Chondrocyte (in vitro differentiated cells): ENCODE measurements at regions not wholly inside any gene's neighbourhood (a gene's known extent, or its start where the extent isn't known, plus 50 kb on each side); places are given as distances from the start of the nearest gene placed in this dataset.

Experiments used
- DNase-seq: peaks from one replicate; pipeline ENCODE4 v3.0.0; 2021; ENCODE audit warnings: mixed read lengths, low spot score
- H3K27ac Mint-ChIP-seq: one replicate; pipeline ENCODE4 v1.8.0; 2021; ENCODE audit warnings: mild to moderate bottlenecking, moderate library complexity, mixed read lengths; ENCODE audit not compliant: unreplicated experiment
- H3K27me3 Mint-ChIP-seq: 2 replicates; pipeline ENCODE4 v1.8.0; 2021; ENCODE audit warnings: low read depth, mixed read lengths
- H3K36me3 Mint-ChIP-seq: 2 replicates; pipeline ENCODE4 v1.8.0; 2021; ENCODE audit warnings: low read depth, mixed read lengths
- H3K4me1 Mint-ChIP-seq: 2 replicates; pipeline ENCODE4 v1.8.0; 2021; ENCODE audit warnings: low read depth, mild to moderate bottlenecking, mixed read lengths
- H3K4me3 Mint-ChIP-seq: one replicate; pipeline ENCODE4 v1.8.0; 2021; ENCODE audit warnings: mild to moderate bottlenecking, moderate library complexity, mixed read lengths; ENCODE audit not compliant: unreplicated experiment
- H3K9me3 Mint-ChIP-seq: 2 replicates; pipeline ENCODE4 v1.8.0; 2021; ENCODE audit warnings: low read depth, mixed read lengths
- TF ChIP-seq, protein P1 (sequence below): fragments of 200-600 bp; sonication (generic); IDR thresholded peaks from 2 replicates; pipeline ENCODE4 v1.5.0; 2021; ENCODE audit warnings: antibody characterized with exemption, mild to moderate bottlenecking, moderate library complexity

DNA sequence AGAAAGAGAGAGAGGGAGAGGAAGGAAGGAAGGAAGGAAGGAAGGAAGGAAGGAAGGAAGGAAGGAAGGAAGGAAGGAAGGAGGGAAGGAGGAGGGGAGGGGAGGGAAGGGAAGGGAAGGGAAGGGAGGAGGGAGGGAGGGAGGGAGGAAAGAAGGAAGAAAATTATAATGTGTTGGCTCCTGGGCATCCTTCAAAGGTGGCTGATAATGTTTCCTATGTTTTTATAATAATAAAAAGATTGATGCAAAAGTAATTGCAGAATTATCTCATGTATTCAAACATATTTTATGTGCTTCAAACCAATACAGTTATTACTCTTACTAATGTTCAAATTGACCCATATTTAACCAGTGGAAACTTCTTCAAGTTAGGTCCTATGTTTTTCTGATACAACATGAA is 260.9 kb downstream of the LNPK start:
- TF ChIP-seq, protein P1, sequence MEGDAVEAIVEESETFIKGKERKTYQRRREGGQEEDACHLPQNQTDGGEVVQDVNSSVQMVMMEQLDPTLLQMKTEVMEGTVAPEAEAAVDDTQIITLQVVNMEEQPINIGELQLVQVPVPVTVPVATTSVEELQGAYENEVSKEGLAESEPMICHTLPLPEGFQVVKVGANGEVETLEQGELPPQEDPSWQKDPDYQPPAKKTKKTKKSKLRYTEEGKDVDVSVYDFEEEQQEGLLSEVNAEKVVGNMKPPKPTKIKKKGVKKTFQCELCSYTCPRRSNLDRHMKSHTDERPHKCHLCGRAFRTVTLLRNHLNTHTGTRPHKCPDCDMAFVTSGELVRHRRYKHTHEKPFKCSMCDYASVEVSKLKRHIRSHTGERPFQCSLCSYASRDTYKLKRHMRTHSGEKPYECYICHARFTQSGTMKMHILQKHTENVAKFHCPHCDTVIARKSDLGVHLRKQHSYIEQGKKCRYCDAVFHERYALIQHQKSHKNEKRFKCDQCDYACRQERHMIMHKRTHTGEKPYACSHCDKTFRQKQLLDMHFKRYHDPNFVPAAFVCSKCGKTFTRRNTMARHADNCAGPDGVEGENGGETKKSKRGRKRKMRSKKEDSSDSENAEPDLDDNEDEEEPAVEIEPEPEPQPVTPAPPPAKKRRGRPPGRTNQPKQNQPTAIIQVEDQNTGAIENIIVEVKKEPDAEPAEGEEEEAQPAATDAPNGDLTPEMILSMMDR: no peak
- H3K9me3 Mint-ChIP-seq: no peaks in the 10 kb centered on the region
- no peaks in the 10 kb centered on the region for H3K36me3 Mint-ChIP-seq
- peaks cover 5% of the 10 kb centered on the region for H3K4me1 Mint-ChIP-seq
- no peak overlapping the region for H3K4me3 Mint-ChIP-seq
- DNase-seq: no peak
- peaks cover 3% of the 10 kb centered on the region for H3K27me3 Mint-ChIP-seq
- H3K27ac Mint-ChIP-seq: no peak overlapping the region

DNA sequence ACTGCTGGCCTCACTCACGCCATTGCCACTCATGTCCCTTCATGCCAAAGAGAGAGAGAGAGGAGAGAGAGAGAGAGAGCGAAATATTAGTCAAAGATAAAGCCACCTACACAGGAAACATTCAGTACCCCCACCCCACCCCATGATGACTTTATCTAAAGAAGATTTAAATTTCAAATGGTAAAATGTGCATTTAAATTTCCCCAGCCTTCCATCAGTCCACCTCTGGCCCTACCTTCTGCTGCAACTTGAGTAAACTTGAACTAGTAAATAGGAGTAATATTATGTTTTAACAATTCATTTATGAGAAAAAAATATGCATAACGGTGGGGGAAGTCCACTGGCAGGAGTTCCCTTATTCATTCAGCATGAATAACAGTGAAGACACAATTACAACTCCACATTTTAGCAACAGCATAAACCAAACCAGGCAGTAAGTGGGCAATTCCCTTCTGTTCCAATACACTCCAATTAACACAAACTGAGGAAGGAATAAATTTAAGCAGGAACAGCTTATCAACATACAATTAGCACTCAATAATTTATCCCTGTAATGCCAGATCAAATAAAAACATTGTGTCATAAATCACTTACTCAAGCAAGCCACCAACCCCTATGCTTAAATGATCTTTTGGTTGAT is 264.2 kb downstream of the LNPK start:
- H3K27me3 Mint-ChIP-seq: no peaks in the 10 kb centered on the region

DNA sequence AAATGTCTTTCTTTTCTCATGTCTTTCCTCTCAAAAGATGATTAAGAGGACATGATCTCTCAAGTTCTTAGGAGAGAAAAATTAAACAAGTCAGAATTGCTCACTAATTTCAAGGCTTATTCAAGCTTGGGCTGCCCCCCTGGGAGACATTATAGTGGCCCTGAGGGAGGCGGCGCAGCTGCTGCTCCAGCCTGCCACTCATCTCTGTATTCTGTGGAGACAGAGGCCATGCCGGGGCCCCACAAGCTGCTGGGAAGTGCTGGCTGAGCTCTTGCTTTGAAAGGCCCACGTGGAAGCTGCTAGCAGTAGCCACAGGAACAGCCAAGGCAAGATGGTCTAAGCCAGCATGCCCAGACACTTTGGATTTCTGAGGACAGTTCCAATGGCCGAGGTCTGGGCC is 267.4 kb downstream of the LNPK start:
- H3K9me3 Mint-ChIP-seq: peaks cover 8% of the 10 kb centered on the region
- H3K27me3 Mint-ChIP-seq: no peaks in the 10 kb centered on the region
- no peaks in the 10 kb centered on the region for H3K36me3 Mint-ChIP-seq
- no peak overlapping the region for H3K4me3 Mint-ChIP-seq
- H3K27ac Mint-ChIP-seq: no peak overlapping the region
- no peak for DNase-seq
- TF ChIP-seq, protein P1: no peak
- no peaks in the 10 kb centered on the region for H3K4me1 Mint-ChIP-seq

More for the DNA sequence above, 264.2 kb downstream of the LNPK start:
- Mint-ChIP-seq H3K9me3 (no peaks in the 10 kb centered on the region), H3K4me1 (peaks cover under 1% of the 10 kb centered on the region), H3K4me3 (no peak overlapping the region), H3K36me3 (no peaks in the 10 kb centered on the region), H3K27ac (no peak overlapping the region)
- DNase-seq: no peak
- TF ChIP-seq, protein P1: no peak

DNA sequence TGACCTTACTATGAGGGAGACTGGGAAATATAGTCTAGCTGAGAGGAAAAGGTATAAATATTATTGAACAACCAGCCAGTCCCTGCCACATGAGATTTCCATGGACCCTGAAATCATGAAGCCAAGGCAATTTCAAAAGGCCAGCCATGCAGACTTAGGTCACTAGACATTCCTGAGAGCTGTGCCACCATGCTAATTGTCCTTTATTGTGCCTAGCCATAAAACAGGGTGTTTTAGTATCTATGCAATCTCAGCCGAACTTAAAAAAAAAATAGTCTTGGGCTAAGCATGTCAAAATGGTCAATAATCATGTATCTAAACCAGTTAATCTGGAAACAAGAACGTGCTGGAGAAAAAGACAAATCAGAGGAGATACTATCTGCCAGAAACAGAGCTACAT is 269.5 kb downstream of the LNPK start:
- H3K27ac Mint-ChIP-seq: no peak overlapping the region
- no peak overlapping the region for H3K4me3 Mint-ChIP-seq
- TF ChIP-seq, protein P1: no peak
- H3K4me1 Mint-ChIP-seq: no peaks in the 10 kb centered on the region
- no peak for DNase-seq
- no peaks in the 10 kb centered on the region for H3K27me3 Mint-ChIP-seq
- no peaks in the 10 kb centered on the region for H3K36me3 Mint-ChIP-seq
- H3K9me3 Mint-ChIP-seq: peaks cover 8% of the 10 kb centered on the region

DNA sequence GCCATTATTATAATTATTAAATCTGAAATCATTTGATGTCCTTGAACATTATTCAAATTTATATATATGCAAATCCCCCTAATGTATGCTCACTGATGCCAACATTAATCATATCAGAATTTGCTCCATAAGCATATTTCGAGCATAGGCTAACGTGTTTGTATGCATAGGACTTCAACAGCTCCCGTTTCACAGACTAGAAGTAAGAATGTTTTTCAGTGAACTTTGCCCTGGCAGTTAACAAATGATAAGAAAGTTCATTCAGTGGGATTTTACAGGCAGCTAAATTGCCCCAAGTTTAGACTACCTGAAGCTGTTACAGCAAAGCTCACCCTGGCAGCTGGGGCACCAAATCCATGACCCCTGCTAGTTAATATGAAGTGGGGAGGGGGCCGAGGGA is 272.0 kb downstream of the LNPK start:
- H3K4me3 Mint-ChIP-seq: no peak overlapping the region
- H3K9me3 Mint-ChIP-seq: peaks cover 8% of the 10 kb centered on the region

More for the DNA sequence above, 272.0 kb downstream of the LNPK start:
- TF ChIP-seq, protein P1: no peak
- no peak for DNase-seq
- peaks cover 5% of the 10 kb centered on the region for H3K4me1 Mint-ChIP-seq
- H3K27me3 Mint-ChIP-seq: no peaks in the 10 kb centered on the region
- no peak overlapping the region for H3K27ac Mint-ChIP-seq
- H3K36me3 Mint-ChIP-seq: no peaks in the 10 kb centered on the region
